NT2/D1 (cell line): ENCODE measurements at regions not wholly inside any gene's neighbourhood (a gene's known extent, or its start where the extent isn't known, plus 50 kb on each side); places are given as distances from the start of the nearest gene placed in this dataset.

ENCODE experiments used
- SUZ12 ChIP-seq: IDR thresholded peaks from 2 replicates; pipeline ENCODE4 v1.6.1; 2011; ENCODE audit not compliant: insufficient read length, insufficient read depth; ENCODE audit errors: extremely low read depth
- YY1 ChIP-seq: IDR thresholded peaks from 2 replicates; pipeline ENCODE4 v1.6.1; 2011; ENCODE audit not compliant: insufficient read length, insufficient read depth
- ZNF274 ChIP-seq: IDR thresholded peaks from 2 replicates; pipeline ENCODE4 v1.6.1; 2011; ENCODE audit warnings: mild to moderate bottlenecking, low read depth, low read length

DNA sequence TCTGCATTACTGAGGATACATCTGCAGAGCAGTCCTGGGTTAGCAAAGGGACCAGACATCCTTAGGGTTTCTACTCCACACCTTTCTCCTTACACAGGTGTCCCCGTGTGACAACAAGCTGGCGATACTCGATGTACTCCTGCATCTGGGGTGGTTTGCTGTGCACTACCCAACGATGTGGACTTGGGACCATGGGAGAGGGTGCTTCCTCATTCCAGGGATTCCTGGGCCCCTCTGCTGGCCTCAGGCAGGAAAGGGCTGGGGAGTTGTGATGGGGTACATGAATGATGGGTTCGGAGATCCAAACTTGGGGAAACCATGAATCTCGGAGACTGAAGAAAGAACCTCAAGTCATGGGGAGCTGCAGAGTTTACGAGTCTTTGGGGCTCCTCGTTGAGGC lies 179.6 kb upstream of the GALNT17 start:
- TF ChIP-seq YY1 (no peak), ZNF274 (no peak), SUZ12 (no peak)
